Neural cell (in vitro differentiated cells): ENCODE measurements at regions not wholly inside any gene's neighbourhood (a gene's known extent, or its start where the extent isn't known, plus 50 kb on each side); places are given as distances from the start of the nearest gene placed in this dataset.

Experiments used
- EP300 ChIP-seq: fragments of 450-650 bp; conservative IDR thresholded peaks from 2 replicates; pipeline ENCODE4 v1.6.1; 2014; ENCODE audit warnings: antibody characterized with exemption, mild to moderate bottlenecking, moderate library complexity; ENCODE audit not compliant: poor library complexity, severe bottlenecking
- EZH2 ChIP-seq: fragments of 200-600, 300-800 bp; shearing (Covaris generic), sonication (generic); IDR thresholded peaks from 2 replicates; pipeline ENCODE4 v1.6.1; 2014; ENCODE audit warnings: antibody characterized with exemption, low read length, borderline replicate concordance, mild to moderate bottlenecking; ENCODE audit not compliant: insufficient read depth, poor library complexity, severe bottlenecking
- MXI1 ChIP-seq: fragments of 450-650 bp; conservative IDR thresholded peaks from 2 replicates; pipeline ENCODE4 v1.6.1; 2014; ENCODE audit warnings: antibody characterized with exemption, mild to moderate bottlenecking; ENCODE audit not compliant: poor library complexity, severe bottlenecking
- POLR2AphosphoS5 ChIP-seq: IDR thresholded peaks from 2 replicates; pipeline ENCODE4 v1.6.1; 2012
- TAF1 ChIP-seq: IDR thresholded peaks from 2 replicates; pipeline ENCODE4 v1.6.1; 2012; ENCODE audit warnings: low read depth
- TF ChIP-seq, protein P1 (sequence below): fragments of 450-650 bp; IDR thresholded peaks from 2 replicates; pipeline ENCODE4 v1.5.1; 2014; ENCODE audit warnings: antibody characterized with exemption, mild to moderate bottlenecking, moderate library complexity; ENCODE audit not compliant: poor library complexity, severe bottlenecking
- TF ChIP-seq, protein P2 (sequence below): IDR thresholded peaks from 2 replicates; pipeline ENCODE4 v1.6.1; 2012; ENCODE audit warnings: borderline replicate concordance

GRCh38 chr15:95278532-95279245, 1047.3 kb downstream of the MCTP2 start:
- TF ChIP-seq, protein P1, sequence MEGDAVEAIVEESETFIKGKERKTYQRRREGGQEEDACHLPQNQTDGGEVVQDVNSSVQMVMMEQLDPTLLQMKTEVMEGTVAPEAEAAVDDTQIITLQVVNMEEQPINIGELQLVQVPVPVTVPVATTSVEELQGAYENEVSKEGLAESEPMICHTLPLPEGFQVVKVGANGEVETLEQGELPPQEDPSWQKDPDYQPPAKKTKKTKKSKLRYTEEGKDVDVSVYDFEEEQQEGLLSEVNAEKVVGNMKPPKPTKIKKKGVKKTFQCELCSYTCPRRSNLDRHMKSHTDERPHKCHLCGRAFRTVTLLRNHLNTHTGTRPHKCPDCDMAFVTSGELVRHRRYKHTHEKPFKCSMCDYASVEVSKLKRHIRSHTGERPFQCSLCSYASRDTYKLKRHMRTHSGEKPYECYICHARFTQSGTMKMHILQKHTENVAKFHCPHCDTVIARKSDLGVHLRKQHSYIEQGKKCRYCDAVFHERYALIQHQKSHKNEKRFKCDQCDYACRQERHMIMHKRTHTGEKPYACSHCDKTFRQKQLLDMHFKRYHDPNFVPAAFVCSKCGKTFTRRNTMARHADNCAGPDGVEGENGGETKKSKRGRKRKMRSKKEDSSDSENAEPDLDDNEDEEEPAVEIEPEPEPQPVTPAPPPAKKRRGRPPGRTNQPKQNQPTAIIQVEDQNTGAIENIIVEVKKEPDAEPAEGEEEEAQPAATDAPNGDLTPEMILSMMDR, result no peak
- no peak for TF ChIP-seq EZH2
- TF ChIP-seq POLR2AphosphoS5, result no peak
- TF ChIP-seq EP300, result no peak
- no peak for TF ChIP-seq TAF1
- TF ChIP-seq, protein P2, sequence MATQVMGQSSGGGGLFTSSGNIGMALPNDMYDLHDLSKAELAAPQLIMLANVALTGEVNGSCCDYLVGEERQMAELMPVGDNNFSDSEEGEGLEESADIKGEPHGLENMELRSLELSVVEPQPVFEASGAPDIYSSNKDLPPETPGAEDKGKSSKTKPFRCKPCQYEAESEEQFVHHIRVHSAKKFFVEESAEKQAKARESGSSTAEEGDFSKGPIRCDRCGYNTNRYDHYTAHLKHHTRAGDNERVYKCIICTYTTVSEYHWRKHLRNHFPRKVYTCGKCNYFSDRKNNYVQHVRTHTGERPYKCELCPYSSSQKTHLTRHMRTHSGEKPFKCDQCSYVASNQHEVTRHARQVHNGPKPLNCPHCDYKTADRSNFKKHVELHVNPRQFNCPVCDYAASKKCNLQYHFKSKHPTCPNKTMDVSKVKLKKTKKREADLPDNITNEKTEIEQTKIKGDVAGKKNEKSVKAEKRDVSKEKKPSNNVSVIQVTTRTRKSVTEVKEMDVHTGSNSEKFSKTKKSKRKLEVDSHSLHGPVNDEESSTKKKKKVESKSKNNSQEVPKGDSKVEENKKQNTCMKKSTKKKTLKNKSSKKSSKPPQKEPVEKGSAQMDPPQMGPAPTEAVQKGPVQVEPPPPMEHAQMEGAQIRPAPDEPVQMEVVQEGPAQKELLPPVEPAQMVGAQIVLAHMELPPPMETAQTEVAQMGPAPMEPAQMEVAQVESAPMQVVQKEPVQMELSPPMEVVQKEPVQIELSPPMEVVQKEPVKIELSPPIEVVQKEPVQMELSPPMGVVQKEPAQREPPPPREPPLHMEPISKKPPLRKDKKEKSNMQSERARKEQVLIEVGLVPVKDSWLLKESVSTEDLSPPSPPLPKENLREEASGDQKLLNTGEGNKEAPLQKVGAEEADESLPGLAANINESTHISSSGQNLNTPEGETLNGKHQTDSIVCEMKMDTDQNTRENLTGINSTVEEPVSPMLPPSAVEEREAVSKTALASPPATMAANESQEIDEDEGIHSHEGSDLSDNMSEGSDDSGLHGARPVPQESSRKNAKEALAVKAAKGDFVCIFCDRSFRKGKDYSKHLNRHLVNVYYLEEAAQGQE, result no peak
- TF ChIP-seq MXI1, result no peak
